ENCODE measurements at regions not wholly inside any gene's neighbourhood (a gene's known extent, or its start where the extent isn't known, plus 50 kb on each side); places are given as distances from the start of the nearest gene placed in this dataset.

- no peak for TF ChIP-seq CTCF (IDR thresholded peaks at IDR 0.05; ENCODE audit: low read depth, low read length)
- no peak for DNase-seq (ENCODE audit: extremely low read depth, low read depth)
Observed at GRCh38 chr13:88674841-88675240, 1003.7 kb downstream of the SLITRK5 start.

- no peak for DNase-seq (ENCODE audit: extremely low read depth, low read depth)
- no peak for TF ChIP-seq CTCF (IDR thresholded peaks at IDR 0.05; ENCODE audit: low read depth, low read length)
Observed at GRCh38 chr13:88675347-88675996, 1004.3 kb downstream of the SLITRK5 start.

- TF ChIP-seq CTCF (IDR thresholded peaks at IDR 0.05; ENCODE audit: low read depth, low read length) = no peak
- DNase-seq (ENCODE audit: extremely low read depth, low read depth) = no peak
Observed at GRCh38 chr13:88676016-88676415, 1004.8 kb downstream of the SLITRK5 start.

GRCh38 chr13:88685459-88685858 is 1014.3 kb downstream of the SLITRK5 start:
- TF ChIP-seq CTCF (IDR thresholded peaks at IDR 0.05; ENCODE audit: low read depth, low read length) = no peak
- DNase-seq (ENCODE audit: extremely low read depth, low read depth) = no peak

GRCh38 chr13:88701551-88701950 is 1030.4 kb downstream of the SLITRK5 start:
- TF ChIP-seq CTCF (IDR thresholded peaks at IDR 0.05; ENCODE audit: low read depth, low read length) = no peak
- DNase-seq (ENCODE audit: extremely low read depth, low read depth) = no peak

- DNase-seq (ENCODE audit: extremely low read depth, low read depth) = no peak
- TF ChIP-seq CTCF (IDR thresholded peaks at IDR 0.05; ENCODE audit: low read depth, low read length) = no peak
Observed at GRCh38 chr13:88704600-88705275, 1033.6 kb downstream of the SLITRK5 start.

- no peak for DNase-seq (ENCODE audit: extremely low read depth, low read depth)
- TF ChIP-seq CTCF (IDR thresholded peaks at IDR 0.05; ENCODE audit: low read depth, low read length) = no peak
Observed at GRCh38 chr13:88707646-88708045, 1036.5 kb downstream of the SLITRK5 start.

Data from AG09319 (cell line).